NCI-H2227 treated with DMSO at 0.1 percent for 48 hours (cell line): ENCODE measurements at regions not wholly inside any gene's neighbourhood (a gene's known extent, or its start where the extent isn't known, plus 50 kb on each side); places are given as distances from the start of the nearest gene placed in this dataset.

Experiments used
- DNase-seq: peaks from one replicate; lab custom pipeline; 2025; lab: John Stamatoyannopoulos, UW

DNA sequence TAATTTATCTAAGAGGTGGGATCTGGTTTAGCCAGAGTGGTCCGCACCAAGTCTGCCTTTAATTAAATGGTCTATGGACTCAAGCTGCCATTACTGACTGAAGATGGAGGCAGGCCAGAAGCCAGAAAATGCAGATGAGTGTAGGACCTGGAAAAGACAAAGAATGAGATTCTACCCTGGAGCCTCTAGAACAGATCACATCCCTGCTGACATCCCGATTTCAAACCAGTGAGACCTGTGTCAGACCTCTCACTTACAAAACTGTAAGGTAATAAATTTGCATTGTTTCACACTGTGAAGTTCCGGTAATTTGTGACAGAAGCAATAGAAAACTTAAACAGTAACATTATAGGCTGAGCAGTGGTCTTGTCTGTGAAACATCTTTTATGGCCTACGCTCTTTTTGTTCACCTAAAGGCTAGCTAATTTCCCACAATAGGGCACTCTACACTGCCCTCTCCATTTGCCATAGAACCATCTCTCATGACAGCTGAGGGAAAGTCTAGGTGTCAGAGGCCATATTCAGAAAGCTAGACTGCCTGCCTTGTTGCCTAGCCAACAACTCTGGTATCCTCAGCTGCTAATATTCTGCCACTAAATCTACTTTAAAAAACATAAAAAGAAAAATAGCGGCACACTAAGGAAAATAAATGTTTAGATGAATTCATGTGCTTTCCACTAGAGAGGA lies 1396.2 kb upstream of the PIK3C3 start:
- no peak for DNase-seq

- DNase-seq, result no peak
Measured at GRCh38 chr18:40555914-40556313, 1399.1 kb upstream of the PIK3C3 start.

DNA sequence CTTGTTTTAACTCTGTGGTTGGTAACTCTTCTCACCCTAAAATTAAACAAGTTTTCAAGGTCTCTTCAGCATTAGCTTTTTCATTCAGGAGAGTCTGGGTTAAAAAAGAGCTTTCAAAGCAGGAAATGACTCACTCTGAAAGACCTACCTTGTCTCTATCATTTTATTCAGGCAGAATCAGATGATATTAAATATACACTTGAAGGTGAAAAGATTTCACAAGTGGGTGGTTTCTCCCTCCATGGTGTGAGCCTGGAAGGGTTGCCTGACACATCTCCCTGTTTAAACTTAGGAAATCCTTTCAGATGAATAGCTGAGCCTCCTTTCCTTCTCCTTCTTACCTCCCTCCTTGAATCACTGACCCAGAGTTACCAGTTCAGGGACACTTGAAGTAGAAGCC lies 1402.0 kb upstream of the PIK3C3 start:
- DNase-seq, result no peak

DNA sequence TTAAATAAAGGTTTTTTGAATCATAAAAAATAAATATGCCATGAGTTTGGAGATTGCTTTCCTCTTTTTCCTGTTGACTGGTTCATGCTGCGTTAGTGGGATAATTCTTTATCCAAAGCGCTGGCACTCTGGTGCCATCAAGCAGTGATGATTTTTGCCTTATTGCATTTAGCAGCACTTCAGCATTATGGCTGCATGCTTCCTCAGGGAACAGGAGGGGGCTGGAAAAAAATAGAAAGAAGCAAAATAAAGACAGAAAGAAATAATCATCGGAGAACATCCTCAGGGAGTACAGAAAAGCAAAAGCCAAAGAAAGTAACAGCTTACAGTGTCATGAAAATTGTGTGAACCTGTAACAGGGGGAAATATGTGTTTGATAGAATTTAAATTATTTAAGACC lies 1408.2 kb upstream of the PIK3C3 start:
- no peak for DNase-seq

GRCh38 chr18:40534723-40535122 lies 1420.3 kb upstream of the PIK3C3 start:
- DNase-seq, result no peak

GRCh38 chr18:40532046-40532445 lies 1423.0 kb upstream of the PIK3C3 start:
- DNase-seq, result no peak

GRCh38 chr18:40531051-40531450 lies 1424.0 kb upstream of the PIK3C3 start:
- DNase-seq, result no peak

GRCh38 chr18:40529478-40529877 lies 1425.6 kb upstream of the PIK3C3 start:
- DNase-seq, result no peak

- no peak for DNase-seq
Measured at GRCh38 chr18:40524881-40525280, 1430.2 kb upstream of the PIK3C3 start.

- no peak for DNase-seq
Measured at GRCh38 chr18:40523287-40523686, 1431.7 kb upstream of the PIK3C3 start.

DNA sequence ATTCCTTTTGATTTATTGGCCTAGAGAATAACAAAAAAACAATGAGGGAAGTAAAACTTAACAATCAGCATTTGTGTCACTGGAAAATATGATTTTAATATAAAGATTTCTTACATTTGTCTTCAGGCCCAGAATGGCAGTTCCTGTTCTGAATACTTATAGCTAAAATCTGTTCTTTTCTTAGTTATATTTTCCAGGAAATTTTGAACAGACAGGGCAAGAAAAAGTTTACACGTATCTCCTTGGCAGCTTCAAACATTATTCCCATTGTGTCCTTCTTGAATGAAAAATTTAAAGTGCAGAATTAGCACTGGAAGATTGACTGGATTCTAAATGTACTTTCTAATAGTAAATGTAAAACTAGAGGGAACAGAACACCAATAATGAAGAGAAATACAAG lies 1454.0 kb upstream of the PIK3C3 start:
- DNase-seq, result no peak

- DNase-seq, result no peak
Measured at GRCh38 chr18:40494603-40495002, 1460.4 kb upstream of the PIK3C3 start.

GRCh38 chr18:40493316-40493715 lies 1461.7 kb upstream of the PIK3C3 start:
- no peak for DNase-seq

- DNase-seq, result no peak
Measured at GRCh38 chr18:40489301-40489700, 1465.7 kb upstream of the PIK3C3 start.

DNA sequence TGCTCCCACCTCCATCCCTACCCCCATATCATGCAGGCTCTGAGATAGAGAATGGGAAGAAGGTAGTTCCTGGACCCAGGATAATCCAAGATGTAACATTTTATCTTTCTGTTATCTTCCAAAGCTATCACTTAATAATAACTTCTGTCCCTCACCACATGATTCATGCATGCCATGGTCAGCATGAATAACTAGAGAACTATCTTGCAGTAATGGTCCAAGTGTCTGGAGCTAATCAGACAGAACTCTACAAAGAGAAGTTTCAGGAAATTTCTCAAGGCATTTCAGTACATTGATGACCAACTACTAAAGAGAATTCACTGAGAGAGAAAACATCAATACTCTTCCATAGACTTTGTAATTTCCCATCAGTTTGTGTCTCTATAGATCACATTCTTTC lies 1469.7 kb upstream of the PIK3C3 start:
- DNase-seq, result no peak

GRCh38 chr18:40473221-40474029 lies 1481.6 kb upstream of the PIK3C3 start:
- peak; percentile 83 for DNase-seq

DNA sequence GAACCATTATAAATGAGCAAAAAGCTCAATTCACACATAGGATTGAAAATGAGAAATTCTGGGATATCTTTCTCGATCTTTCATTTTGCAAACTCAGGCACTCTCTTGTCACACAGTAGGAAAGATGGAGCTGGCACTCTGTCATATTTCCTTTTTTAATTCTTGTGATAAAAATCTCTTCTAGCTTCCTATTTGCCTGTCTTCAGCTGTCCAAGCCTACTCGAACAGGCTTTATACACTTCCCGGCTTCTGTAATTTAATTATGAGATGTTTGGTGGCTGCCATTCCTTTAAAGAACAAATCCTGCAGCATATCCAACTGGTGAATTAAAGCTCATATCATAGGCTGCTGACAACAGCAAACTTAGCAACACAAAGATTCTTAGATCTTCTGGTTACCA lies 1484.3 kb upstream of the PIK3C3 start:
- DNase-seq, result no peak

GRCh38 chr18:40469851-40470250 lies 1485.2 kb upstream of the PIK3C3 start:
- no peak for DNase-seq

- DNase-seq, result no peak
Measured at GRCh38 chr18:40469316-40469715, 1485.7 kb upstream of the PIK3C3 start.

- DNase-seq, result no peak
Measured at GRCh38 chr18:40464032-40464431, 1491.0 kb upstream of the PIK3C3 start.

DNA sequence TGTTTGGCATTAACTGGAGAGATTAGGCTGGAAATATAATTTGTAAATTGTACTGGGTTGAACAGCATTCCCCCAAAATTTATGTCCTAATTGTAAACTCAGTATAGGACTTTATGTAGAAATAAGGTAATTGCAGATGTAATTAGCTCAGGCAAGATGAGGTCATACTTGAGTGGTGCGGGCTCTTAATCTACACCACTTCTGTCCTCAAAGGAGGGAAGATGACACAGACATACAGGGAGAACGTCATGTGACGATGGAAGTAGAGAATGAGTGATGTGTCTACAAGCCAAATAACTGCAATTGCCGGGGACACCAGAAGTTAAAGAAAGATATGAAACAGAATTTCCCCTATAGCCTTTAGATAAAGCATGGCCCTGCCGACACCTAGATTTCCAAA lies 1501.1 kb upstream of the PIK3C3 start:
- DNase-seq, result no peak

GRCh38 chr18:40452599-40452998 lies 1502.4 kb upstream of the PIK3C3 start:
- no peak for DNase-seq

DNA sequence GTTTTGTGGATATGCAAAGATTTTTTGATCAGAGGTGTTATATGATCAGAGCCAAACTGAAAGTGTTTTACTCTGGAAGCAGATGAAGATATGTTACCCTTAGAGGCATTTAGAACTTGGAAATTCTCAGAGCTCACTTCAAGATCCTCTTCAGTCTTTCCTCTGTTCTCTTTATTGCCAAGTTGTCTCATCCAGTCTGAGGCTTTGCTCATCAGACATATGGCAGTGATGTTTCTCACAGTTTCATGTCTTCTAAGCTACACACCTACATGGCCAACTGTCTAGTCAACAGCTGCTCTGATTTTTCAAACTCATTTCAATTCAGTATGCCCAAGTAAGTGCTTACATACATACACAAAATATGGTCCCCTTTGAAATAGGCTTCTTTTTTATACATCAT lies 1504.3 kb upstream of the PIK3C3 start:
- no peak for DNase-seq

DNA sequence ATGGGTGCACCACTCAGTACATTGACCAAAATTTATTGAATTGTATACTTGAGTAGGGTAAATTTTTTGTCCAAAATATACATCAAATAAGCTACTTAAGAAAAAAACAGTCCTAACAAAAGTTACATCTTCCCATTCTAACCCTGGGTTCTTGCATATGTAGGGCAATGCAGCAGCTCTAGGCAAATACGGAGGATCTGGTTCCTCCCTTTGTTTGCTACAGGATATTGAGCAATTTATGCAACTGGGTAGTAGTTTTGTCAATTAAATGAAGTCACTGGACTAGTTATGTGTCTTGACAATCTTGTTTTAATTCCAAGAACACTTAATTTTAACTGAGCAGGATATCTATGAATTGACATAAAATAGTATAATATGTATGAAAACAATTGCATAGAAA lies 1507.2 kb upstream of the PIK3C3 start:
- DNase-seq, result no peak
